DND-41 (cell line): ENCODE measurements at regions not wholly inside any gene's neighbourhood (a gene's known extent, or its start where the extent isn't known, plus 50 kb on each side); places are given as distances from the start of the nearest gene placed in this dataset.
"Not testable (repeated sequence)": the region's sequence is repeated elsewhere in the genome, so short reads cannot be mapped to it uniquely, and the experiment has no call there.

ENCODE experiments used
- EZH2 ChIP-seq: IDR thresholded peaks from 3 replicates; pipeline ENCODE4 v1.6.1; 2012; ENCODE audit warnings: borderline replicate concordance, low read depth, mild to moderate bottlenecking, moderate library complexity, low read length, inconsistent platforms; ENCODE audit not compliant: severe bottlenecking
- TF ChIP-seq, protein P1 (sequence below): IDR thresholded peaks from 2 replicates; pipeline ENCODE4 v1.5.1; 2012; ENCODE audit warnings: borderline replicate concordance, low read length, moderate library complexity, mild to moderate bottlenecking; ENCODE audit not compliant: poor library complexity, severe bottlenecking; ENCODE audit errors: extremely low read depth

DNA sequence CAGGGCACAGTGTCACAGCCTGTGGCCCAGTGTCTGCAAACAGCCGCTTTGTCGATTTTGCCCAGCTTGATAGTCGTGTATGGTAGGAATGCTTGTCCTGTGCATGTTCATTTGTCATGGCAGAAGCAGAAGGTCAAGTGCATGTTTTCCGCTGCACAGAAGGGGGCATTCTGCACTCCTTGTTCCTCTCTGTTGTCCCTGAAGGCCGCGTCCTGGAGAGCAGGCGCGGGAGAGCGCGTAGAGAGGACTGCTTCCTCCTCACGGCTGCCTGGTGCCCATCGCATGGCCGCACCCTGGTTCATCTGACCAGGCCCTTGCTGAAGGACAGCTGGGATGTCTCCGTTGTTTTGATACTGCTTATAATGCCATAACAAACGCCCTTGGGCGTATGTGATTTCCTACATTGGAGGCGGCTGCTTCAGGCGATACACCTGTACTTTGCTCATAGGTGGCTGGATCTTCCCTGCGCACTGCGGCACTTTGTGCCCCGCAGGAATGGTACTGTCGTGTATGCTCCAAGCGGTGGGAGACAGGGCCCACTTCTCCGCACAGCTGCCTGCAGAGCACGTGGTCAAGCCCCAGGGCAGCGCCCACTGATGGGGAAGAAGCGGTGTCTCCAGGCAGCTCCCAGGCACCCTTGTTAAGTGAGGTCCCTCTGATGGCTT is 63.5 kb upstream of the LRPAP1 start:
- TF ChIP-seq, protein P1, sequence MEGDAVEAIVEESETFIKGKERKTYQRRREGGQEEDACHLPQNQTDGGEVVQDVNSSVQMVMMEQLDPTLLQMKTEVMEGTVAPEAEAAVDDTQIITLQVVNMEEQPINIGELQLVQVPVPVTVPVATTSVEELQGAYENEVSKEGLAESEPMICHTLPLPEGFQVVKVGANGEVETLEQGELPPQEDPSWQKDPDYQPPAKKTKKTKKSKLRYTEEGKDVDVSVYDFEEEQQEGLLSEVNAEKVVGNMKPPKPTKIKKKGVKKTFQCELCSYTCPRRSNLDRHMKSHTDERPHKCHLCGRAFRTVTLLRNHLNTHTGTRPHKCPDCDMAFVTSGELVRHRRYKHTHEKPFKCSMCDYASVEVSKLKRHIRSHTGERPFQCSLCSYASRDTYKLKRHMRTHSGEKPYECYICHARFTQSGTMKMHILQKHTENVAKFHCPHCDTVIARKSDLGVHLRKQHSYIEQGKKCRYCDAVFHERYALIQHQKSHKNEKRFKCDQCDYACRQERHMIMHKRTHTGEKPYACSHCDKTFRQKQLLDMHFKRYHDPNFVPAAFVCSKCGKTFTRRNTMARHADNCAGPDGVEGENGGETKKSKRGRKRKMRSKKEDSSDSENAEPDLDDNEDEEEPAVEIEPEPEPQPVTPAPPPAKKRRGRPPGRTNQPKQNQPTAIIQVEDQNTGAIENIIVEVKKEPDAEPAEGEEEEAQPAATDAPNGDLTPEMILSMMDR, result not testable (repeated sequence)
- not testable (repeated sequence) for TF ChIP-seq EZH2
